Type B pancreatic cell (in vitro differentiated cells): ENCODE measurements at regions not wholly inside any gene's neighbourhood (a gene's known extent, or its start where the extent isn't known, plus 50 kb on each side); places are given as distances from the start of the nearest gene placed in this dataset.

Source experiments
- DNase-seq: peaks from one replicate; pipeline ENCODE4 v3.0.0; 2021; ENCODE audit warnings: mixed read lengths; ENCODE audit not compliant: unreplicated experiment; ENCODE audit errors: extremely low spot score
- H3K27ac Mint-ChIP-seq: 2 replicates; pipeline ENCODE4 v1.8.0; 2021; ENCODE audit warnings: mild to moderate bottlenecking, mixed read lengths
- H3K27me3 Mint-ChIP-seq: 2 replicates; pipeline ENCODE4 v1.8.0; 2021; ENCODE audit warnings: mixed read lengths
- H3K36me3 Mint-ChIP-seq: 2 replicates; pipeline ENCODE4 v1.8.0; 2021; ENCODE audit warnings: mixed read lengths
- H3K4me1 Mint-ChIP-seq: one replicate; pipeline ENCODE4 v1.8.0; 2021; ENCODE audit warnings: mixed read lengths; ENCODE audit not compliant: unreplicated experiment
- H3K4me3 Mint-ChIP-seq: 2 replicates; pipeline ENCODE4 v1.8.0; 2021; ENCODE audit warnings: mild to moderate bottlenecking, mixed read lengths
- H3K9me3 Mint-ChIP-seq: 2 replicates; pipeline ENCODE4 v1.8.0; 2021; ENCODE audit warnings: mixed read lengths
- CTCF ChIP-seq: fragments of 200-600 bp; sonication (generic); conservative IDR thresholded peaks from 2 replicates; pipeline ENCODE4 v1.5.0; 2021; ENCODE audit warnings: antibody characterized with exemption, mild to moderate bottlenecking

DNA sequence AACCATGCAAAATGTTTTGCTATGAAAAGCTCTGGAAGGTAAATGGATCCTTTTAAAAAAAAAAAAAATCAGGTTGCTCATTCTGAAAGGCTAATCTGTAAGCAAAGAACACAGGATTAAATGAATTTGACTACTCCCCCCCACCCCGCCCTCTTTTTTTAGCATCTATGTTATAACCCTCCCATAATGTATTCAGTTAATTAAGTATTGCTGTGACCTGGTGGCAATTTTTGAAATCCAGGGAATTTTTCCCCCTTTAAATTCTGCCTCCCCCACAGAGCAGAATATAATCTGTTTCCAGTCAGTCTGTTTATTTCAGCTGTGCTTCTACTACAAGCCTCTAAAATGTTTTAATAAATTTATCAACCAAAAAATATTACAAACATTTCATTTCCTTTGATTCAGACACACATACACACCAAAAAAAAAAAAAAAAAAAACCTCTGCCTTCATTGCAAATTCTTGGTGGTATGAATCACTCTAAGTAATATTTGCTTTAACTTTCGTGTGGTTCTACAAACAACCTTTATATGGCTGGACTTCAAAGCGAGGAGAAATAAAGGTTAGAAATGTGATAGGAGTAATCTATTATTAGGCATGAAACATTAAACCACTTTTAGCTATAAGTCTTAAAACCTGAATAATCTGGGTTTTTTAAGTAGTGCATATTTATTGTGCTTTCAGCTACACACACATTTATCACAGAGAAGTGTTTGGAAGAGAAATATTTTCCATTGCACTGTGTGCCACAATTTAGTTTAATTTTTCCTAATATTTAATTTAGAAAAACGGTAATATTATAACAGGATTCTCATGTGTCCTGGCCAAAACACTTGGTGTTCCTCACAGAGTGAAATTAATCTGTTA is 64.4 kb upstream of the ARID5B start:
- H3K36me3 Mint-ChIP-seq = no peaks in the 10 kb centered on the region
- peak overlapping the region; percentile 69 for H3K4me3 Mint-ChIP-seq
- peak overlapping the region; percentile 91 for H3K27ac Mint-ChIP-seq
- peaks cover 9% of the 10 kb centered on the region for H3K9me3 Mint-ChIP-seq
- no peak for TF ChIP-seq CTCF
- DNase-seq = no peak
- H3K4me1 Mint-ChIP-seq = peaks cover 40% of the 10 kb centered on the region
- no peaks in the 10 kb centered on the region for H3K27me3 Mint-ChIP-seq

DNA sequence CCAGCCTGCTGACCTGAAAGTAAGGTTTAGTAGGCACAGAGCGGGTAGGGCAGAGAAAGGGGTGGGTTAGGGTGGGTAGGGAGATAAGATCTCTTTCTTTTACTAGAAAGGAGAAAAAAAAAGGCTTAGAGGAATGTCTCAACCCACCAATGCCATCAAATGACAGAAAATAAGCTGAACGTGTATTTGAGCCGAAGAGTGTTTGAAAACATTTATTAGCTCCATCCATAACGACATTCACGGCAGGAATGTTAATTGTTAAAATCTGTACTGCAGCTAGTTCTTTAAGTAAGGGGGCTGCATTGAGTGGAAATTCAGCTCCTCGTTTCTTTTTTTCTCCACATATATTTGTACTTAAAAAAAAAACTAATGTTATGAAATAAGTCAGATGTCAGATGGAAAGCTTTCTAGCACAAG is 63.7 kb upstream of the ARID5B start:
- no peaks in the 10 kb centered on the region for H3K27me3 Mint-ChIP-seq
- H3K36me3 Mint-ChIP-seq = no peaks in the 10 kb centered on the region
- no peak for TF ChIP-seq CTCF
- H3K9me3 Mint-ChIP-seq = peaks cover 9% of the 10 kb centered on the region
- H3K27ac Mint-ChIP-seq = peak overlapping the region; percentile 91
- peak overlapping the region; percentile 69 for H3K4me3 Mint-ChIP-seq
- H3K4me1 Mint-ChIP-seq = peaks cover 40% of the 10 kb centered on the region
- DNase-seq = no peak

GRCh38 chr10:61839916-61840315 is 61.6 kb upstream of the ARID5B start:
- Mint-ChIP-seq H3K27ac (peak overlapping the region; percentile 77), H3K27me3 (no peaks in the 10 kb centered on the region), H3K4me1 (peaks cover 40% of the 10 kb centered on the region), H3K9me3 (peaks cover 9% of the 10 kb centered on the region), H3K4me3 (peak overlapping the region; percentile 62), H3K36me3 (no peaks in the 10 kb centered on the region)
- DNase-seq = no peak
- no peak for TF ChIP-seq CTCF

- Mint-ChIP-seq H3K4me1 (peaks cover 35% of the 10 kb centered on the region), H3K27me3 (no peaks in the 10 kb centered on the region), H3K4me3 (no peak overlapping the region), H3K9me3 (peaks cover 12% of the 10 kb centered on the region), H3K27ac (no peak overlapping the region), H3K36me3 (no peaks in the 10 kb centered on the region)
- TF ChIP-seq CTCF = no peak
- no peak for DNase-seq
Observed at GRCh38 chr10:61840403-61840802, 61.1 kb upstream of the ARID5B start.

GRCh38 chr10:61841338-61841875 is 60.1 kb upstream of the ARID5B start:
- H3K36me3 Mint-ChIP-seq = no peaks in the 10 kb centered on the region
- H3K4me1 Mint-ChIP-seq = peaks cover 25% of the 10 kb centered on the region
- TF ChIP-seq CTCF = no peak
- H3K9me3 Mint-ChIP-seq = peaks cover 15% of the 10 kb centered on the region
- no peaks in the 10 kb centered on the region for H3K27me3 Mint-ChIP-seq
- peak overlapping the region; percentile 48 for H3K27ac Mint-ChIP-seq
- DNase-seq = no peak
- H3K4me3 Mint-ChIP-seq = peak overlapping the region; percentile 16
